Colonic mucosa (tissue), 4 donors: ENCODE measurements at regions not wholly inside any gene's neighbourhood (a gene's known extent, or its start where the extent isn't known, plus 50 kb on each side); places are given as distances from the start of the nearest gene placed in this dataset.

ENCODE experiments used
- DNase-seq: peaks from one replicate; pipeline ENCODE4 v3.0.0-alpha.2; 2020
- H3K27ac ChIP-seq: fragments of 200-600 bp; one replicate; pipeline ENCODE4 v1.8.0; 2021
- H3K27me3 ChIP-seq: fragments of 200-600 bp; one replicate; pipeline ENCODE4 v1.8.0; 2021
- H3K36me3 ChIP-seq: fragments of 200-600 bp; one replicate; pipeline ENCODE4 v1.8.0; 2021
- H3K4me1 ChIP-seq: fragments of 200-600 bp; one replicate; pipeline ENCODE4 v1.8.0; 2021; ENCODE audit warnings: mild to moderate bottlenecking
- H3K4me3 ChIP-seq: fragments of 200-600 bp; one replicate; pipeline ENCODE4 v1.8.0; 2021
- H3K9ac ChIP-seq, 2 donors: one replicate each; pipeline ENCODE4 v1.7.0; 2013; ENCODE audit warnings: control low read depth in 2 of 2, low read depth in 2 of 2, low read length in 2 of 2
- H3K9me3 ChIP-seq: fragments of 200-600 bp; one replicate; pipeline ENCODE4 v1.8.0; 2021
- CTCF ChIP-seq: fragments of 200-600 bp; IDR thresholded peaks from one replicate; pipeline ENCODE4 v1.8.0; 2022; ENCODE audit warnings: antibody characterized with exemption, mild to moderate bottlenecking
- intact Hi-C: fragments of 100-400 bp; cut with DNase I; formaldehyde crosslinking; loops from one replicate; pipeline ENCODE4 v1.14.1; 2022
- donor health status: healthy.
- donor health status: DM: no; HTN: no; CAD: no.
- donor health status: DM: no; HTN: no; CAD: no.

DNA sequence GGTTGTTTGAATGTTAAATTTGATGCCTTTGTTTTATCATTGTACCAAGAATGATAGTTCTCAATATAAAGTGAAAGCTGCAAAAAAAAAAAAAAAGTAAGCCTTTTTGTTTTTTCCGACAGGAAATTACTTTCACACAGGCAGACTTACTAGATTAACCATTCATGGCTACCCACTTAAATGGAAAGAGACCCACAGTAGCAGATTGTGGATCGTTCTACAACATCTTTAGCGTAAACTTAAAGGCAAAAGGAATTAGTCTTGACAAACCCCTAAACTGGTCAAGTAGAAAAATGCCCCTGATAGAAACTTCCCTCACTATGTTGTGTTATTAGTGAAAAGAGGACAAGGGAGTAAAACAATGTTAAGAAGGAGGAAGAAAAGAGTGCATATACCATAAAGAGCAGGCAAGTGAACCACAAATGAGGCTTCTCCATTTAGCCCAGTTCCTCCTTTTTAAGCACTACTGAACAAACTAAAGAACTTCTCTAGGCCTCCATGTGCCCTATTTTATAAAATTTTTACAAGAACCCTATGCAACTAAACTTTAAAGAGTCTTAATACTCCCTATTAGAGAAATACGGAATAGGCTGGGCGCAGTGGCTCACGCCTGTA, 1560.3 kb downstream of the MRPL39 start:
- no peak overlapping the region for H3K9ac ChIP-seq

DNA sequence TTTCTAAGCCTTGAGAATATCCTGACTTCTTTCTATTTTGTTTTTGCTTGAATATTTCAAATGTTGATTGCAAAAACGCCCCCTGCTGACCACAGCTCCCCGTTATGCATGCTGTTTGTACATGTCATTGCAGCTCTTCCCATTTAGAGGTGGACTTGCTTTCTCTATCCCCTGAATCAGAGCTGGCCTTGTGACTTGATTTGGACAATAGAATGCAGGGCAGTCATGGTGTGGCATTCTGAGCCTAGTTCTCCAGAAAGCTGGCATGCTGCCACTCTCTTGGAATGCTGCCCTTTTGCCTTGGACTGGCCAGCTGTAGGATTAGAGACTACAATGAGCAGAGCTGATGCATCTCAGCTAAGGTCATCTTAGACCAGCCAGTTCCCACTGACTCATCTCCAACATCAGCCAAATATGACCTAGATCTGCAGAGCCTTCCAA, 1561.5 kb downstream of the MRPL39 start:
- TF ChIP-seq CTCF: no peak
- no peaks in the 10 kb centered on the region for H3K27me3 ChIP-seq
- H3K36me3 ChIP-seq: no peaks in the 10 kb centered on the region
- H3K27ac ChIP-seq: no peak overlapping the region
- H3K4me1 ChIP-seq: no peaks in the 10 kb centered on the region
- H3K9me3 ChIP-seq: no peaks in the 10 kb centered on the region
- no peak overlapping the region for H3K9ac ChIP-seq
- peak; percentile 27 for DNase-seq
- H3K4me3 ChIP-seq: no peak overlapping the region
- intact Hi-C loops: no loop called here

More for the DNA sequence above, 1560.3 kb downstream of the MRPL39 start:
- no peak for DNase-seq
- intact Hi-C loops: no loop called here
- Histone ChIP-seq H3K27me3 (no peaks in the 10 kb centered on the region), H3K9me3 (no peaks in the 10 kb centered on the region), H3K27ac (no peak overlapping the region), H3K4me3 (no peak overlapping the region), H3K36me3 (no peaks in the 10 kb centered on the region), H3K4me1 (no peaks in the 10 kb centered on the region)
- TF ChIP-seq CTCF: no peak

GRCh38 chr21:24045373-24045772, 1561.9 kb downstream of the MRPL39 start:
- H3K27me3 ChIP-seq: no peaks in the 10 kb centered on the region
- no peak for TF ChIP-seq CTCF
- intact Hi-C loops: no loop called here
- no peaks in the 10 kb centered on the region for H3K4me1 ChIP-seq
- no peak overlapping the region for H3K4me3 ChIP-seq
- H3K36me3 ChIP-seq: no peaks in the 10 kb centered on the region
- no peaks in the 10 kb centered on the region for H3K9me3 ChIP-seq
- H3K27ac ChIP-seq: no peak overlapping the region
- H3K9ac ChIP-seq: no peak overlapping the region
- DNase-seq: no peak

DNA sequence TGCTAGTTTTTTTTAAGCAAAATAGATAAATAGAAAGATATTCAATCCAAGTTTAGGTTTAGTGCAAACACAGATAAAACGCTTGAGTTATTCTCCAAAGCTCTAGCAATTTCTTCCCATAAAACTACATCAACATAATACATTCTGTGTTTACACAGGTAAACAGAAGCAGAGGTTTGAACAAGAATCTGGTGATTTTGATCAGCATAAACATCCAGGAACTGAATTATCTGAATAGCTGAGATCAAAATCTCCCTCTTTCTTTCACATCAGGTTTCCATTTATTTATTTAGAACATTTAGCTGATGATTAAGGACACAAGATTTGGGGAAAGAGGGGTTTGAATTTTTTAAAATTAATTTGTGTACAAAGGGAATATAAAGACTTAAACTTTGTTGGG, 1564.6 kb downstream of the MRPL39 start:
- intact Hi-C loops: no loop called here

DNA sequence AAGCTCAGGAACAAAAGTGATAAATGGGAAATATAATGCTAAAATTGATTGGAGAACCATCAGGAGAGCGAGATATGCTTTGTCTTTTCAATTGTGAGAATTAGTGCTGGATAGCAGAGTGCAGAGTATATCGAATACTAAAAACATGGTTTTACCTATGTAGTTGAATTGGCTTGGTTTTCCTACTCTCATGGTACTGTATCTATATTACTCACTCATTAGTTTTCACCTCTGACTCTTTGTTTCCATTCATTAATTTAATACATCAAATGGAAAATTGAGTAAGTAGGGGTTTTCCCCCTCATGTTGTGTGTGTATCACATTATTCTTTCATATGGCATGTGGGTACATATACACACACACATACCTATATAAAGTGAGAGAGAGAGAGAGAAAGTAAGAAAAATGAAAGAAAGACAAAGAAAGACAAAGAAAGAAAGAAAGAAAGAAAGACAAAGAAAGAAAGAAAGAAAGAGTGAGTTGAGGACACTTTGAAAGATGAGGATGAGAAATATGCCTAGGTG, 1574.5 kb downstream of the MRPL39 start:
- H3K4me3 ChIP-seq: no peak overlapping the region
- H3K9ac ChIP-seq: no peak overlapping the region
- no peaks in the 10 kb centered on the region for H3K4me1 ChIP-seq
- no peaks in the 10 kb centered on the region for H3K36me3 ChIP-seq
- TF ChIP-seq CTCF: no peak
- no peaks in the 10 kb centered on the region for H3K9me3 ChIP-seq
- H3K27ac ChIP-seq: no peak overlapping the region
- DNase-seq: no peak
- no peaks in the 10 kb centered on the region for H3K27me3 ChIP-seq
- intact Hi-C loops: no loop called here

More for the DNA sequence above, 1564.6 kb downstream of the MRPL39 start:
- Histone ChIP-seq H3K4me3 (no peak overlapping the region), H3K36me3 (no peaks in the 10 kb centered on the region), H3K9ac (no peak overlapping the region), H3K9me3 (no peaks in the 10 kb centered on the region), H3K4me1 (no peaks in the 10 kb centered on the region), H3K27ac (no peak overlapping the region), H3K27me3 (no peaks in the 10 kb centered on the region)
- no peak for DNase-seq
- TF ChIP-seq CTCF: no peak
